A172 (cell line): ENCODE measurements at regions not wholly inside any gene's neighbourhood (a gene's known extent, or its start where the extent isn't known, plus 50 kb on each side); places are given as distances from the start of the nearest gene placed in this dataset.
"Not testable (repeated sequence)": the region's sequence is repeated elsewhere in the genome, so short reads cannot be mapped to it uniquely, and the experiment has no call there.

Source experiments
- DNase-seq: peaks from one replicate; pipeline ENCODE4 v3.0.0-alpha.2; 2015; ENCODE audit warnings: low spot score

- no peak for DNase-seq
Measured at GRCh38 chr6:147973806-147974205, 368.8 kb upstream of the SASH1 start.

DNA sequence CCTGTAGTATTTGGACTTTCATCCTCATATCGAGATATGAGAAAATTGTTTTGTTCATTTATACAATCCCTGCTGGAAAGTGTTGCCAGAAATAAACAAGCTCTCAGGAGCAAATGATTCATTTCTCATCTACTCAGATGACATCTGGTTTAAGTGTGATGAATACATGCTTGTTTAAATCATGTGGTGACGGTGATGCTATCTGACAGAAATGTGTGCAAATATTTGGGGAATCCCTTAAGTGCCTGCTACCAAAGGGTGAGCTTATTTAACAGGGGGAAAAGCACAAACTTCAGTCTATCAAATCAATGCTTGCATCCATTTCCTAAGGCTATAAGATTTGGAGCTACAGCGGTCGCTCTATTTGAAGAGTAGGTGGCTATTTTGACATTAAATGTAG, 368.3 kb upstream of the SASH1 start:
- DNase-seq: peak; percentile 56

DNA sequence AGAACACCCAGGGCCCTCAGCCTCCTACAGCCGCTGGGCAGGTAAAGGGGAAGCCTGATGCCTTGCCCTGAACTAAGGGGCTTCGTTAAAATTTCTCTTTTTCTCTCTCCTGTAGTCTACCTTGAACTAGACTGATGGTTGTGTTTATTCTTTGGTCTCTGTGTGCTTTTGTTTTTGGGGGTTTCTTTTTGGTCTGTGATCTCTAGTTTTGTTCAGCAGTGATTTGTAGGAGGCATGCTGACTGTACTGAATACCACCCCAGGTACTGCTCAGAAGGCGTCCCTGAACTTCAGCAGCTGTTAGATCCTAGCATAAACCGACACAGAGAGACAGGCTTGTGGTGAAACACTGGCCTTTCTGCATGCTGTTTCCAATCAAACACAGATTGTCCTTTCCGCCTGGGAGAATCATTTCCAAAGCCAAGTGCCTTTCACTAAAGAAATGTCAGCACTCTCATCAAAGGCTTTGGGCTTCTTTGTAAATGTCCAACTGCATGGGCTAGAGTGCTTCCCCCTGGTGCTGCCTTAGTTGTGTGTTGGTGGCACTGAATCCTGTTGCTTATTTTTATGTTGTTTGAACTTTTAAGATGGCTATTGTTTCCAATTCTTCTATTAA, 364.7 kb upstream of the SASH1 start:
- DNase-seq: no peak

DNA sequence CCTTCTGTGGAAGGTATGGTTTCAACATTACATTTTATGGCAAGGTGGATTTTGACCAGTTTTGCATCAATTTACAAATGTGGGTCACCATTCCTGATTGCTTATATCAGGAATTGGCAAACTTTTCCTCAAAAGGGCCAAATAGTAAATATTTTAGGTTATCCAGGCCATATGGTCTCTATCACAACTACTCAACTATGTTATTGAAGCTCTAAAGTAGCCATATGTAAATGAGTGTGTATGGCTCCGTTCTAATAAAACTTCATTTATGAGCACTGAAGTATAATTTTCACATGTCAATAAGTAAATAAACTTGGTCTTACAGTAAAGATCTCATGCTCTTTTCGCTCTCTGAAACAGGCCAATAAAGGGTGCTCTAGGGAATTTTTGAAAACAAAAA, 362.7 kb upstream of the SASH1 start:
- no peak for DNase-seq

DNA sequence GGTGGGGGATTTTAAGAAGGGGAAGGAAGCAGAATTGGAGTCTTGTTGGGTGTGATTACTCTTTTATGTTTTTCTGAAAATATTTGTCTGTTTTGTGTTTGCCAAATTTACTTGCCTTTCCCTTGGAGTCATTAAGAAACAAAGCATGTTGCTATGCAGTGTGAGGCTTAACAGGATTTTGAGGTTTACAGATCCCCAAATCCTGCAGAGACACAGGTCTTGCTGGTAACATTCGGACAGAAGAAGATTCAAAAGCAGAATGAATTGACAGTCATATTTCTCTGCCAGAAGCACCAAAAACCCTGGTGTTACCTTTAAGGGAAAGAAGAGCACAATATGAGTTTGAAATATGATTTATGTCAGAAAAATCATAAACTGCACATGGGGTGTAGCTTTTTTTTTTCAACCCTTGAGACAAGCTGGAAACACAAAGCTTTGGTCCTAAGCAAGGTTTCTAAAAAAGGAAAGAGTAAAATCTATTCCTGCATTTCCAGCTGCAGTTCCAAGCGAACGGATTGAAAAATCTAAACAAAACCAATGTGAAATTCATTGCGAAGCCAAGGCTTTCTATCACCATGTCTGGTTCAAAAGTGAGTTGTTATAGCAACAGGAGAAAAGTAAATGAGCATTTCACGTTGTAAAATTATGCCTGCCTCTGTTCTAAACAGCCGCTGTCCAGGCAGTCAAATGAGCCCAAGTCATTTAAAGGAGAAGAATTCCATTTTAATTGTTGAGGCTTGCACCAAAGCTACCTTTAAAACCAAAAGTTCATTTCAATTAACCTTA, 358.9 kb upstream of the SASH1 start:
- no peak for DNase-seq

GRCh38 chr6:147986846-147987245, 355.8 kb upstream of the SASH1 start:
- DNase-seq: no peak

- no peak for DNase-seq
Measured at GRCh38 chr6:147990159-147990558, 352.5 kb upstream of the SASH1 start.

- no peak for DNase-seq
Measured at GRCh38 chr6:147991961-147992360, 350.7 kb upstream of the SASH1 start.

GRCh38 chr6:147999001-147999540, 343.6 kb upstream of the SASH1 start:
- no peak for DNase-seq

- no peak for DNase-seq
Measured at GRCh38 chr6:148001844-148002642, 340.6 kb upstream of the SASH1 start.

DNA sequence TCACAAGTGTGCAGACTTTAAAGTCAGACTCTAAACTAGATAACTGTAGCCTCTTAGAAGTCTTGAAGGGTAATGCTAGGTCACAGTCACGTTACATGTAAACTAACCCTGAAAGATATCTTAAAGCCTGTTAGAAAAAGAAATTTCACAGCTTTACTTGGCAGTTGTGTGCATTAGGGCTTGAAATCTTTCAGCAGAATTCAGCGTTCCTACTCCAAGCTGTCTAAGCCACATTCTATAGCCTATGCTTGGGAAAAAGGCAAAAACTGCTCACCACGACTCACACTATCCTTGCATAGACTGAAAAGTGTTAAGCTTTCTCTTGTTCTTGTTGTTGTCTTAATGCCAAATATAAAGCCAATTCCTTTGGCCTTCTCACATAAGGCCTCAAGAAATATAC, 338.0 kb upstream of the SASH1 start:
- no peak for DNase-seq

DNA sequence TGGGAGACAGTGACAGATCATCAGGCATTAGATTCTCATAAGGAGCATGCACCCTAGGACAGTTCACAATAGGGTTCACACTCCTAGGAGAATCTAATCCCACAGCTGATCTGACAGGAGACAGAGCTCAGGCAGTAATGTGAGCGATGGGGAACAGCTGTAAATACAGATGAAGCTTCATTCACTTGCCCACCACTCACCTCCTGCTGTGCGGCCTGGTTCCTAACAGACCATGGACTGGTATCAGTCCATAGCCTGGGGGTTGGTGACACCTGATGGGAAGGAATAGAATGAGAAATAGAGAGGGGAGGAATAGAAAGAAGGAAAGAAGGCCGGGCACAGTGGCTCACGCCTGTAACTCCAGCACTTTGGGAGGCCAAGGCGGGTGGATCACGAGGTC, 336.8 kb upstream of the SASH1 start:
- no peak for DNase-seq

DNA sequence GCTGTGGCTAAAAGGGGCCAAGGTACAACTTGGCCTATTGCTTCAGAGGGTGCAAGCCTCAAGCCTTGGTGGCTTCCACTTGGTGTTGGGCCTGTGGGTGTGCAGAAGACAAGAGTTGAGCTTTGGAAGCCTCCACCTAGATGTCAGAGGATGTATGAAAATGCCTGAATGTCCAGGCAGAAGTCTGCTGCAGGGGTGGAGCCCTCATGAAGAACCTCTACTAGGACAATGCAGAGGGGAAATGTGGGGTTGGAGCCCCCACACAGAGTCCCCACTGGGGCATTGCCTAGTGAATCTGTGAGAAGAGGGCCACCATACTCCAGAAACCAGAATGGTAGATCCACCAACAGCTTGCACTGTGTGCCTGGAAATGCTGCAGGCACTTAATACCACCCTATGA, 332.1 kb upstream of the SASH1 start:
- DNase-seq: not testable (repeated sequence)

GRCh38 chr6:148016013-148016412, 326.6 kb upstream of the SASH1 start:
- DNase-seq: no peak

DNA sequence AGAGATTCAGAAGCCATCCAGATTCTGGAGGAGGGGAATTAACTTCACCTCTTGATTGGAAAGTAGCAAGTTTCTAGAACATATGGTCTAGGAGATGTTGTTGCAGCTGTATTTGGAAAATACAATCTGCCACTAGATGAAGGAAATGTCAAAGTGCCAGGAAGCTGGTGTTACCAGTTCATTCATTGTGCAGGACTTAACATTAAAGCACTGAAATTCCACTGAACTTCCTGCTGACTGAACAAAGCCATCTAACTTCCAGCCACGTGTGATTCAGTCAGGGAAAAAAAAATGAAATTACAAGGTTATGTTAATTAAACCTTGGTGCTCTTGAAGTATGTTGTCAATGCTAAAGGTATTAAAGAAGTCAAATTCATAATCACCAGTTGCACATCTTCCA, 321.5 kb upstream of the SASH1 start:
- no peak for DNase-seq

- DNase-seq: peak; percentile 28
Measured at GRCh38 chr6:148021699-148022098, 320.9 kb upstream of the SASH1 start.

- DNase-seq: not testable (repeated sequence)
Measured at GRCh38 chr6:148022279-148022678, 320.4 kb upstream of the SASH1 start.

DNA sequence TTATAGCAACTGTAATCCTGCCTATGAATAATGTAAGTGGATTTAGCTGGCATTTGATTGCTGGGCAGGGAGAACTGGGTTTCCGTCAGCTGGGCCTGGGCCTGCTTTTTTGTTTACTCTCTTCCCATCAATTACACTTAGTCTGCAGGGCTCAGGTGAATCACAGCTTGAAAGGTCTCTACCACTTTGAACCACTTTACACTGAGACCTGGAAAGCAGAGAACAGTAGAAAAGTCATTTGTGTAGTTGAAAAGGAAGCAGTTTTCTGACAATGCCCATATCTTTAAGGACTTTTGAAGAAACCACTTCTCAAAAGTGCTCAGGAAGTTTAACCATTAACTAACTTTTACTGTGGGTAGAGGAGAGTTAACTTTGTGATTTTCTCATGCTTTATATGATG, 315.4 kb upstream of the SASH1 start:
- DNase-seq: no peak

DNA sequence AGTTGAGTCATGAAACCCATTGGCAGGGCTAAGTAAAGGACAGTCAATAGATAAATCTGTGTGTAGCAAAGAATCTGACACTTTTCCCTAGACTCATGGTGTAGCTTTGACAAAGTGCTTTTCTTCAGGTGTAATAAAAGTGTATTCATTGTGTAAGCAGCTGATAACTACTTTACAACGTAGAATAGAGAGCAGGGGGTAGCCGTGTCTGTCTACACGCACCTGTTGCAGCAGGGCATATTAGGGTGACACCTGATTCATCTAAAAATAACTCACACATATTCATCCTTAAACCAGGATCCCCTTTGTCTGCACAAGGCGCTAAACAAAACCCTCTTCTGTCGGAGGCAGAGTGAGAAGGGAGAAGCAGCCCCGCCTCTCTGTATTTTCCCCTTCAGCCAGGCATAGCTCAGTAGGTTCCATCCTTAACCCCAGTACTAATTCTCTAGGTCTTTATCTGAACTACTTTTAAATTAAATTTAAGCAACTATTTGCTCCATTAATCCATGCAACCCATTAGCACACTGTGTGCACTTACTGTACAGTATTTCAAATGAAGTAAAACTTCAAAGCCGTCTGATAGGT, 306.7 kb upstream of the SASH1 start:
- no peak for DNase-seq

DNA sequence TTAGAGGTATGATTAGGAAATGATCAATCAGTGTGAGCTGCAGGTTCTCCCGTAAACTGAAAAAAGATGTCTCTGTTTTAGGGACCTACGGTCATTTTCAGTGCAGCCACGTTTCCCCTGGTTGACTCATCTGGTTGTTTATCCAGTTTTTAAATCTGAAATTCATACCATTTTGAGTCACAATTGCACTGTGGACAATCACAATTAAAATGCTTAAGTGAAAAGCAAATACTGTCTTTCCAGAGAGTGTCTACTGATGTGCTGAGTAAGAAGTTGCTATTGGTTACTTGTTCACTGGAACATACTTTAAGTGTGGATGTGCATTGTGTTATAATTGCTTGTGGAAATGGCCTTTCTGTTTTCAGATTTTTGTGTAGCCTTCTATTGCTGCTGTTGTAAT, 305.1 kb upstream of the SASH1 start:
- no peak for DNase-seq

- no peak for DNase-seq
Measured at GRCh38 chr6:148041546-148041945, 301.1 kb upstream of the SASH1 start.

GRCh38 chr6:148042536-148042935, 300.1 kb upstream of the SASH1 start:
- DNase-seq: no peak
